Natural killer cell (primary cell): ENCODE measurements at regions not wholly inside any gene's neighbourhood (a gene's known extent, or its start where the extent isn't known, plus 50 kb on each side); places are given as distances from the start of the nearest gene placed in this dataset.
A peak's percentile ranks its signal among the peaks of the same experiment; 100 is the strongest.
"Not testable (repeated sequence)": the region's sequence is repeated elsewhere in the genome, so short reads cannot be mapped to it uniquely, and the experiment has no call there.

ENCODE experiments used
- ATAC-seq, 3 donors: fragments of 150-1000 bp in 2 of 3; fragments of 200-7000 bp in 1 of 3; cut with Tn5 transposase; 1 replicate in 1 of 3; 2 replicates in 2 of 3; pipeline ENCODE4 v1.10.0; 2021; ENCODE audit warnings: mild to moderate bottlenecking in 2 of 3, moderate library complexity in 2 of 3
- DNase-seq, 2 donors: peaks; one replicate each; pipeline versions ENCODE4 v3.0.0 to v3.0.0-alpha.2; 2013 to 2021; ENCODE audit warnings: mixed read lengths in 1 of 2
- H3K27ac ChIP-seq: one replicate; pipeline ENCODE4 v1.5.1; 2013; ENCODE audit warnings: mild to moderate bottlenecking, low read length
- H3K27me3 ChIP-seq: one replicate; pipeline ENCODE4 v1.6.1; 2013; ENCODE audit warnings: low read length; ENCODE audit not compliant: control insufficient read depth, insufficient read depth
- H3K36me3 ChIP-seq: one replicate; pipeline ENCODE4 v1.6.1; 2013; ENCODE audit warnings: low read length; ENCODE audit not compliant: control insufficient read depth, insufficient read depth
- H3K4me1 ChIP-seq: one replicate; pipeline ENCODE4 v1.6.1; 2013; ENCODE audit warnings: low read length; ENCODE audit not compliant: control insufficient read depth, insufficient read depth
- H3K4me3 ChIP-seq: one replicate; pipeline ENCODE4 v1.5.1; 2013; ENCODE audit warnings: low read length
- H3K9me3 ChIP-seq: one replicate; pipeline ENCODE4 v1.6.1; 2013; ENCODE audit warnings: low read length; ENCODE audit not compliant: control insufficient read depth, insufficient read depth
- H3K27ac Mint-ChIP-seq, 2 donors: one replicate each; pipeline ENCODE4 v1.8.0; 2022; ENCODE audit warnings: mild to moderate bottlenecking in 2 of 2, mixed read lengths in 2 of 2, moderate library complexity in 1 of 2
- H3K27me3 Mint-ChIP-seq, 2 donors: one replicate each; pipeline ENCODE4 v1.8.0; 2022; ENCODE audit warnings: low read depth in 2 of 2, mixed read lengths in 2 of 2
- H3K36me3 Mint-ChIP-seq: one replicate; pipeline ENCODE4 v1.8.0; 2022; ENCODE audit warnings: mixed read lengths
- H3K4me1 Mint-ChIP-seq, 2 donors: one replicate each; pipeline ENCODE4 v1.8.0; 2022; ENCODE audit warnings: mixed read lengths in 2 of 2
- H3K4me3 Mint-ChIP-seq: one replicate; pipeline ENCODE4 v1.8.0; 2022; ENCODE audit warnings: mild to moderate bottlenecking, moderate library complexity, mixed read lengths
- H3K9me3 Mint-ChIP-seq, 2 donors: one replicate each; pipeline ENCODE4 v1.8.0; 2022; ENCODE audit warnings: mixed read lengths in 2 of 2
- WGBS: methylation state at CpG from one replicate; pipeline ENCODE4 v1.1.7; 2013; ENCODE audit warnings: missing lambda C conversion rate; ENCODE audit not compliant: insufficient coverage; 5-methylcytosine and 5-hydroxymethylcytosine counted together
- intact Hi-C: fragments of 100-400 bp; cut with micrococcal nuclease; formaldehyde crosslinking; loops from one replicate; pipeline ENCODE4 v1.14.2; 2022
- TF ChIP-seq, protein P1 (sequence below): fragments of 200-600 bp; IDR thresholded peaks from one replicate; pipeline ENCODE4 v1.8.0; 2022; ENCODE audit warnings: antibody characterized with exemption

- TF ChIP-seq, protein P1, sequence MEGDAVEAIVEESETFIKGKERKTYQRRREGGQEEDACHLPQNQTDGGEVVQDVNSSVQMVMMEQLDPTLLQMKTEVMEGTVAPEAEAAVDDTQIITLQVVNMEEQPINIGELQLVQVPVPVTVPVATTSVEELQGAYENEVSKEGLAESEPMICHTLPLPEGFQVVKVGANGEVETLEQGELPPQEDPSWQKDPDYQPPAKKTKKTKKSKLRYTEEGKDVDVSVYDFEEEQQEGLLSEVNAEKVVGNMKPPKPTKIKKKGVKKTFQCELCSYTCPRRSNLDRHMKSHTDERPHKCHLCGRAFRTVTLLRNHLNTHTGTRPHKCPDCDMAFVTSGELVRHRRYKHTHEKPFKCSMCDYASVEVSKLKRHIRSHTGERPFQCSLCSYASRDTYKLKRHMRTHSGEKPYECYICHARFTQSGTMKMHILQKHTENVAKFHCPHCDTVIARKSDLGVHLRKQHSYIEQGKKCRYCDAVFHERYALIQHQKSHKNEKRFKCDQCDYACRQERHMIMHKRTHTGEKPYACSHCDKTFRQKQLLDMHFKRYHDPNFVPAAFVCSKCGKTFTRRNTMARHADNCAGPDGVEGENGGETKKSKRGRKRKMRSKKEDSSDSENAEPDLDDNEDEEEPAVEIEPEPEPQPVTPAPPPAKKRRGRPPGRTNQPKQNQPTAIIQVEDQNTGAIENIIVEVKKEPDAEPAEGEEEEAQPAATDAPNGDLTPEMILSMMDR: no peak
- H3K4me1 Mint-ChIP-seq: no peaks in the 10 kb centered on the region
- WGBS: 95% methylated on average over 2 of the region's 2 CpGs
- H3K9me3 Mint-ChIP-seq: peaks cover 9 to 19% of the 10 kb centered on the region in 2 donors
- no peak for ATAC-seq
- H3K36me3 ChIP-seq: no peaks in the 10 kb centered on the region
- no peaks in the 10 kb centered on the region for H3K36me3 Mint-ChIP-seq
- H3K27me3 Mint-ChIP-seq: no peaks in the 10 kb centered on the region
- no peak overlapping the region for H3K27ac Mint-ChIP-seq
- H3K4me3 ChIP-seq: no peak overlapping the region
- H3K27ac ChIP-seq: no peak overlapping the region
- H3K4me3 Mint-ChIP-seq: no peak overlapping the region
- no peaks in the 10 kb centered on the region for H3K9me3 ChIP-seq
- intact Hi-C loops: no loop called here
- no peak for DNase-seq
- H3K4me1 ChIP-seq: no peaks in the 10 kb centered on the region
- no peaks in the 10 kb centered on the region for H3K27me3 ChIP-seq
Observed at GRCh38 chr2:185667452-185667851, 71.2 kb upstream of the FSIP2 start.

GRCh38 chr2:185668710-185669109, 69.9 kb upstream of the FSIP2 start:
- H3K27ac Mint-ChIP-seq: no peak overlapping the region
- Histone ChIP-seq H3K36me3 (no peaks in the 10 kb centered on the region), H3K27ac (no peak overlapping the region), H3K27me3 (no peaks in the 10 kb centered on the region), H3K4me1 (no peaks in the 10 kb centered on the region), H3K4me3 (no peak overlapping the region), H3K9me3 (no peaks in the 10 kb centered on the region)
- TF ChIP-seq, protein P1: no peak
- no peak overlapping the region for H3K4me3 Mint-ChIP-seq
- ATAC-seq (no peak), DNase-seq (no peak)
- H3K36me3 Mint-ChIP-seq: no peaks in the 10 kb centered on the region
- H3K4me1 Mint-ChIP-seq: no peaks in the 10 kb centered on the region
- intact Hi-C loops: no loop called here
- peaks cover 9 to 19% of the 10 kb centered on the region in 2 donors for H3K9me3 Mint-ChIP-seq
- no peaks in the 10 kb centered on the region for H3K27me3 Mint-ChIP-seq

DNA sequence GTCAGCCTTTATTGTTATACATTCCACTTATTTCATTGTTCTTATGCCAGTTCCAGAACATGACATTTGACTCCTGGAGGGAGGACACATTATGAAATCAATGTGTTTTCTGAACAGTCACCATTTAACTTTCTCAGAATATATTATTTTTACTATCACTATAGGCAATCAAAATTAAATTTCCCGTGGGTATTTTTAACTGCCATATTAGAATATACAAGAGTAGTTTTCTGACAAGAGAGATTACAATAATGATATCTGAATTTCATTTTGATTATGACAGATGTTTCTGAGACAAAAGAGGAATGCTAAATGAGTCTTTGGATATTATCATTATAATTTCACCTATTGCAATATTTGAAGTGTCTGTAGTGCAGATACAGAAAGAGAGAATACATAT, 64.4 kb upstream of the FSIP2 start:
- TF ChIP-seq, protein P1: no peak
- Histone ChIP-seq H3K9me3 (no peaks in the 10 kb centered on the region), H3K36me3 (no peaks in the 10 kb centered on the region), H3K4me1 (no peaks in the 10 kb centered on the region), H3K4me3 (no peak overlapping the region), H3K27ac (no peak overlapping the region), H3K27me3 (no peaks in the 10 kb centered on the region)
- Mint-ChIP-seq H3K4me1 (no peaks in the 10 kb centered on the region), H3K36me3 (no peaks in the 10 kb centered on the region), H3K9me3 (peaks cover 8 to 15% of the 10 kb centered on the region in 2 donors), H3K27me3 (no peaks in the 10 kb centered on the region), H3K27ac (no peak overlapping the region), H3K4me3 (no peak overlapping the region)
- DNase-seq (no peak), ATAC-seq (no peak)
- intact Hi-C loops: no loop called here
- no CpG with 5 or more reads among the region's 1 CpG for WGBS

- no peaks in the 10 kb centered on the region for H3K36me3 ChIP-seq
Observed at GRCh38 chr2:185676316-185676715, 62.3 kb upstream of the FSIP2 start.

GRCh38 chr2:185687001-185687400, 51.6 kb upstream of the FSIP2 start:
- ATAC-seq, H3K4me3 ChIP-seq, H3K4me1 Mint-ChIP-seq, DNase-seq, H3K27me3 ChIP-seq, H3K4me1 ChIP-seq, H3K27ac Mint-ChIP-seq, H3K27me3 Mint-ChIP-seq, H3K36me3 Mint-ChIP-seq, H3K4me3 Mint-ChIP-seq, H3K36me3 ChIP-seq, intact Hi-C loops, H3K9me3 ChIP-seq, H3K27ac ChIP-seq: not testable (repeated sequence)
- WGBS: 96% methylated on average over 3 of the region's 3 CpGs
- peaks cover 21 to 40% of the 10 kb centered on the region in 2 donors for H3K9me3 Mint-ChIP-seq

More at GRCh38 chr2:185676316-185676715, 62.3 kb upstream of the FSIP2 start:
- Mint-ChIP-seq H3K27ac (no peak overlapping the region), H3K4me3 (no peak overlapping the region), H3K9me3 (peaks cover 3 to 11% of the 10 kb centered on the region in 2 donors), H3K27me3 (no peaks in the 10 kb centered on the region), H3K4me1 (no peaks in the 10 kb centered on the region), H3K36me3 (no peaks in the 10 kb centered on the region)
- ATAC-seq: peak in 2 of 3 donors; percentile 38 to 41
- Histone ChIP-seq H3K27ac (no peak overlapping the region), H3K4me3 (no peak overlapping the region), H3K27me3 (no peaks in the 10 kb centered on the region), H3K9me3 (no peaks in the 10 kb centered on the region), H3K4me1 (no peaks in the 10 kb centered on the region)
- intact Hi-C loops: no loop called here
- WGBS: 100% methylated on average over 1 of the region's 2 CpGs
- TF ChIP-seq, protein P1: no peak
- DNase-seq: no peak
